Stimulated activated CD4-positive, alpha-beta T cell treated with anti-CD3 and anti-CD28 coated beads, Interleukin-15, amount 100 ng/mL, for 1 hour (primary cell): ENCODE measurements at regions not wholly inside any gene's neighbourhood (a gene's known extent, or its start where the extent isn't known, plus 50 kb on each side); places are given as distances from the start of the nearest gene placed in this dataset.
"Not testable (repeated sequence)": the region's sequence is repeated elsewhere in the genome, so short reads cannot be mapped to it uniquely, and the experiment has no call there.

Experiments used
- DNase-seq, 2 donors: peaks; one replicate each; pipeline ENCODE4 v3.0.0-alpha.2; 2020; ENCODE audit warnings: low read depth in 1 of 2, low spot score in 1 of 2

DNA sequence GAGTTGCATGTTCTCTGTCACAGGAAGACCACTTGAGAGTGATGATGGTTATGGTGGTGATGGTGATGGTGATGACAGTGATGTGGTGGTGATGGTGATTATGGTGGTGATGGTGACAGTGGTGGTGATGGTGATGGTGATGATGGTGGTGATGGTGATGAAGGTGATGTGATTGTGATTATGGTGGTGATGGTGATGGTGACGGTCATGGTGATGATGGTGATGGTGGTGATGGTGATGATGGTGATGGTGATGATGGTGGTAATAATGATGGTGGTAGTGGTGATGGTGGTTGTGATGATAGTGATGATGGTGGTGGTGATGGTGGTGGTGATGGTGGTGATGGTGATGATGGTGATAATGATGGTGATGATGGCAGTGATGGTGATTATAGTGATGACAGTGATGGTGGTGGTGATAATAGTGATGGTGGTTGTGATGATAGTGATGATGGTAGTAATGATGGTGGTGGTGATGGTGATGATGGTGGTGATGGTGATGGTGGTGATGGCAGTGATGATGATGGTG, 93.7 kb downstream of the ASB1 start:
- no peak for DNase-seq

GRCh38 chr2:238521002-238521401, 94.3 kb downstream of the ASB1 start:
- DNase-seq: no peak

GRCh38 chr2:238521870-238522269, 95.1 kb downstream of the ASB1 start:
- no peak for DNase-seq

DNA sequence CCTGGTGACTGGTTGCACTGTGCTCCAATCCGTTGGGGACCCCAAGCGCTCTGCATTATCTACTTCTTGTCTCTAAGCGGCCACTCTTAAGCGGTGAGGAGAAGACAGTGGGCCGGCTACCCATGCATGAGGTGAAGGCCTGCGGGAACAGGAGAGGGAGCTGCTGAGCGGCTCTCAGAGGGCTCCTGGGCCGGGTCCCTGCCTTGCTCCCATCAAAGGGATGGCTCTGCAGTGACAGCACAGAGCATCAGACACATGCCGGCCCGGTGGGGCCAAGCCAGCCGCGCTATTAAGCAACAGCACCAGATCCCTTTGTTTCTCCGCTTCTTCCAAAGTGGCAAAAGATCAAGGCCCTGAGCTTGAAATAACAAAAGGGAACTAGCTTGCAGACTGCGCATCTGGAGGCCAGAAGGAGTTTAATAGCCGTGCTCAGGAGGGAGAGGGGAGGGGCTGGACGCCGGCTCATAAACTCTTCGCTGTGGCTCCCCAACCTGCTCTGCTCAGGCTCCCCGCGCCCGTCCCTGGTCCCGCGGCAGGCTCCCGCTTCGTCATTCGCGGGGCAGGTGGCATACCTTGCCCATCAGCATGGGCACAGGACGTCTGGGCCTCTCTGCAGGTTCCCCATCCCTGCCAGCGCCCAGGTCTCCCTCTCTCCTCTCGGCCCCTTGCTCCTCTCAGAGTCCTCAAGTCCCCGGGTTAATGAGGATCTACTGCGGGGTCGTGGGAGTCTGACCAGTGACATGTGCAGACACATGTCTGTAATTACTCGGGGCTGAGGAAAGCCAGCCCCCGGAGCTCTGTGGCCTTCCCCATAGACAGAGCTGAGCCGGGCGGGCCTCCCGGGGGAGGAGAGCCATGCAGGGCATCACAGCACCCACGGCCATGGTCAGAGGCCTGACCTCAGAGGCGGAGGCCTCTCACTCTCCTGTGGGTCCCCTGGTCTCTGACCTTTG, 96.7 kb downstream of the ASB1 start:
- DNase-seq: no peak

DNA sequence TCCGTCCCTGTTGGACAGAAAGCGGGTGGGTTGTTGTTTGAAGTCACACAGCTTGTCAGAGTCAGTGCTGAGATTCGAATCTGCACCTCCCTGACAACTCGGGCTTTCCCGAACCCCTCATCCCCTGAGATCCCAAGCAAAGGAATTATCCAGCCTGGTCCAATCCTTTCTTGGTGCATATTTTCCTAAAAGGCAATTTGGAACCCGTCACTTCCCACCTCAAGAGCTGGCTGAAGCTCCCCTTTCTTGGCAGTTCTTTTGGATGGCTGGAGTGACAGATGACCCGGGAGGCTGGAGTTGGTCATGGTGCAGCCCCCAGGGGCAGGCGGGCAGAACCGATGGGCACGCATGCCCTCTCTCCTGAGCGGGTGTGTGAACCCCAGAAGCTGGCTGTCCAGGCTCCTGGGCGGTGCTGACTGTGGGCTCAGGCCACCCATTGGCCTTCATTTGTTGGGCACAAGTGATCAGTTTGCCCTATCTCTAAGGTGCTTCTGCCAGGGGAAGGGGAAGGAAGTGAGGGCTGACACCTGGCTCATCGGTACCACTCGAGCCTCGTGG, 97.8 kb downstream of the ASB1 start:
- DNase-seq: no peak

- no peak for DNase-seq
These were observed 99.3 kb downstream of the ASB1 start for GRCh38 chr2:238525990-238526389.

- no peak for DNase-seq
These were observed 100.8 kb downstream of the ASB1 start for GRCh38 chr2:238527565-238527964.

- no peak for DNase-seq
These were observed 102.4 kb downstream of the ASB1 start for GRCh38 chr2:238528953-238529781.

- not testable (repeated sequence) for DNase-seq
These were observed 104.4 kb downstream of the ASB1 start for GRCh38 chr2:238531017-238531645.

DNA sequence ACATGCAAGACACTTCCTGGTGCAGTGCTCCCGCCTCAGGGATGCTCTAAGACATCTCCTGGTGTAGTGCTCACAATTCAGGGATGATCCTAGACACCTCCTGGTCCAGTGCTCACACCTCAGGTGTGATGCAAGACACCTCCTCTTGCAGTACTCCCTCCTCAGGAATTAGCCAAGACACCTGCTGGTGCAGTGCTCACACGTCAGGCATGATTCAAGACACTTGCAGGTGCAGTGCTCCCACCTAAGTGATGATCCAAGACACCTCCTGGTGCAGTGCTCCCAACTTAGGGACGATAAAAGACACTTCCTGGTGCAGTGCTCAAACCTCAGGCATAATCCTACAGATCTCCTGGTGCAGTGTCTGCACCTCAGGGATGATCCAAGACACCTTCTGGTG, 117.0 kb downstream of the ASB1 start:
- DNase-seq: not testable (repeated sequence)

DNA sequence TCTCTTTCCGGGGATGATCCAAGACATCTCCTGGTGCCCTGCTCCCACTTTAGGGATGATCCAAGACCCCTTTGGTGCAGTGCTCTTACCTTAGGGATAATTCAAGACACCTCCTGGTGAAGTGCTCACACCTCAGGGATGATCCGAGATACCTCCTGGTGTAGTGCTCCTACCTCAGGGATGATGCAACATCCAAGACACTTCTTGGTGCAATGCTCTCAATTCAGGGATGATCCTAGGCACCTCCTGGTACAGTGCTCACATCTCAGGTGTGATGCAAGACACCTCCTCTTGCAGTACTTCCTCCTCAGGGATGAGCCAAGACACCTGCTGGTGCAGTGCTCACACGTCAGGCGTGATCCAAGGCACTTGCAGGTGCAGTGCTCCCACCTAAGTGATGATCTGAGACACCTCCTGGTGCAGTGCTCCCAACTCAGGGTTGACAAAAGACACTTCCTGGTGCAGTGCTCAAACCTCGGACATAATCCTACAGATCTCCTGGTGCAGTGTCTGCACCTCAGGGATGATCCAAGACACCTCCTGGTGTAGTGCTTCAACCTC, 122.3 kb downstream of the ASB1 start:
- no peak for DNase-seq

GRCh38 chr2:238549866-238550265, 123.1 kb downstream of the ASB1 start:
- DNase-seq: no peak

- DNase-seq: no peak
These were observed 124.4 kb downstream of the ASB1 start for GRCh38 chr2:238551091-238551490.

- DNase-seq: no peak
These were observed 125.5 kb downstream of the ASB1 start for GRCh38 chr2:238552226-238552625.

DNA sequence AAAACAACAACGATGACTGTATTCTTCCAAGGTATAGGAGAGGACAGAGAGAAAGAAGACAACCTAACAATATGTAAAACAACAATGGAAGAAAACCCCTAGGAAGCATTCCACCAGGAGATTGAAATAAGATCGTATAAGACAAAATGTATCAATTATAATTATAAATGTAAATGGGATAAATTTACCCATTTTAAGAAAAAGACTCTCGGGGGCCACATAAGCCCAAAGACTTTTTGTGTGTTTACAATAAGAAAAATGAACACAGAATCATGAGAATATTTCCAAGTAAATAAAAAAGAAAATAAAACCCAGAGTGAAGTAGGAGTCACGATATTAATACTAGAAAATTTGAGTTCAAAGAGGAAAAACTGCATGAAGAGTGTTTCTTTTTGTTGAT, 126.4 kb downstream of the ASB1 start:
- no peak for DNase-seq

DNA sequence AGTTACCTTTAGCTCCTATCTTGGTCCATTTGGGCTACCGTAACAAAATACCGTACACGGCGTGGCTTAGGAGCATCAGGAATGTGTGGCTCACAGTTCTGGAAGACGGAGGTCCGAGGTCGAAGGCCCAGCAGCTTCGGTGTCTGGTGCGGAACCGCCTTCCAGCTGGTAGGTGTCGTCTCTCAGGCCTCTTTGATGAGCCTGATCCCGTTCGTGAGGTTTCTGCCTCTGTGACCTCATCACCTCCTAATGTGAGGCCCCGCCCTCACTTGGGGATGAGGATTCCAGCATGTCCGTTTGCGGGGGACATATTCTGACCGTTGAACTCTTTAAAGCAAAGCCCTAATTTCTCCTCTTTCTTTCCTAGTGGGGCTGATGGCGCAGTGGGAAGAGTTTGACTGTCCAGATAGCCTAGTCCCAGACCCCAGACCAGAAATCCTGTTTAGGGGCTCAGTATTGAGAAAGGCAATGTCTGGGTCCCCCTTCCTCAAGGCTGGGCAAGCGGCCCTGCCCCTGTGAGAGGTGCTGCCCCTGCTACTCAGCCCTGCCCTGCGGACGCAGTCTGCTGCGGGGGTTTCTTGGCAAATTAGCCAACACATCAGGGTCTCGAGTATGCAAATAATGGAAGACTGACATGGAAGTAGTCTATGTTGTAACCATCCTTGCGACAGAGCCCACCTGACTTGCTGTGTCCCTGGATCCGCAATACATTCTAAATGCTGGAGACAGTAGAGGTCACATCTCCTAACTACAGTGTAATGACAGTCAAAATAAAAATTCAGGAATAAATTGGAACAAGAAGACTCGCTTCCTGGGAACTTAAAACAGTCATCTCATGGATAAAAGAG, 128.0 kb downstream of the ASB1 start:
- DNase-seq: no peak

DNA sequence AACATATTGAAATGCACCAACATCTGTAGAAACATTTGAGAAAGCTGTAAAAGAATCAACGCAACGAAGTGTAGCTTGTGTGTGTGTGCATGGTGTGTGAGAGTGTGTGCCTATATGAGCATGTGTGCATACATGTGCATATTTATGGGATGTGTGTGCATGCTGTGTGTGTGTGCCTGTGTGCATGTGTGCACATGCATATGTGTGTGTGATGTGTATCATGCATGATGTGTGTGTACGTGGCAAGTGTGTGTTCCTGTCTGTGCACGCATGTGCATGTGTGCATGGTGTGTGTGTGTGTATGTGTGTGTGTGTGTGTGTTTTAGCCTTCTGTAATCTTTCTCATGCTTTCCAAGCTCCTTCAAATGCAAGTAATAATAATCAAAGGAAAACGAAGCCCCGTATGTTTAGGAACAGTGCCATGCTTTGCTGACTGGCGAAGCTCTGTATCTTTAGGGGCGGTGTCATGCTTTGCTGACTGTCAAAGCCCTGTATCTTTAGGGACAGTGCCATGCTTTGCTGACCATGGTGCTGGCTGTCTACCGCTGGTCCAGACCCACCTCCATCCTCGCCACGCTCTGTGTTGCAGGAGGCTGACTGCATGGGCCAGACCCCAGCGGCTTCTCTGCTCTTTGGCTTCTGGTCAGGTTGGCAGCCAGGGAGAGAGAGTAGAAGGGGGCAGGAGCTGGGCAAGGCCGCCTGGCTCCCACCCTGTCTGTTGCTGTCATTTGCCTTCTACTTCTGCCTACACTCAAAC, 129.2 kb downstream of the ASB1 start:
- no peak for DNase-seq

DNA sequence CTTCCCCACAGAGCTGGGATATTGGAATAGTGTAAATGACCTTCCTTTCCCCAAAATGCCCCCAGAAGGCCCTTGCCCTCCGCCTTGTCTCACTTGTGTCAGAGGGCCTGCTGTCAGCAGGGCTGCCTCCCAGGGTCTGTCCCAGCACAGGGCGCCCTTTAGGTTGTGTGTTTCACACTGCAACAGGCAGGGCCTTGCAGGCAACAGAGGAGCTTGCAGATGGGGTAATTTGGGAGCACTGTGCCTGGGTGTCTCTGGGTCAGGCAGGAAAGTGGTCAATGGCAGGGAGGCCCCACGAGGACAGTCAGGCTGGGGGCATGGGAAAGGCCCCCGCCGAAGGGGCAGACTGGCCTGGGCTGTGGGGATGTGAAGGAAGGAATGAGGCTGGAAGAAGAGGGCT, 130.7 kb downstream of the ASB1 start:
- no peak for DNase-seq

- DNase-seq: no peak
These were observed 131.2 kb downstream of the ASB1 start for GRCh38 chr2:238557936-238558335.
